ENCODE measurements at regions not wholly inside any gene's neighbourhood (a gene's known extent, or its start where the extent isn't known, plus 50 kb on each side); places are given as distances from the start of the nearest gene placed in this dataset.

GRCh38 chr18:10143596-10143995 lies 229.8 kb downstream of the VAPA start:
- no peak for DNase-seq
- BruUV-seq (replicated peaks), result no TSS peak
- H3K9me3 ChIP-seq, result no peaks in the 10 kb centered on the region
- no peak overlapping the region for H3K27ac Mint-ChIP-seq (ENCODE audit: unreplicated experiment)
- H3K36me3 Mint-ChIP-seq (ENCODE audit: insufficient read depth, unreplicated experiment), result no peaks in the 10 kb centered on the region
- ChIA-PET CTCF (no interaction called here), POLR2A (no interaction called here)
- H3K4me3 ChIP-seq (ENCODE audit: low read depth, low read length), result no peak overlapping the region
- no peak for TF ChIP-seq CTCF (IDR thresholded peaks at IDR 0.05; ENCODE audit: insufficient read depth in 1 of 2, low read depth in 1 of 2, low read length in 1 of 2, severe bottlenecking in 1 of 2, unreplicated experiment in 1 of 2)
- intact Hi-C loops (cut with micrococcal nuclease; ENCODE audit: unreplicated experiment), result loop anchor here (5.0 to 10.0 kb wide), 2 partner anchors 59 to 171 kb away; no protein-coding TSS in a partner anchor
- H3K9me3 Mint-ChIP-seq (ENCODE audit: unreplicated experiment), result no peaks in the 10 kb centered on the region
- H3K4me1 Mint-ChIP-seq (ENCODE audit: low read depth, unreplicated experiment), result peaks cover 30% of the 10 kb centered on the region
- H3K4me3 Mint-ChIP-seq (ENCODE audit: unreplicated experiment), result no peak overlapping the region
- H3K27me3 Mint-ChIP-seq (ENCODE audit: insufficient read depth, unreplicated experiment), result no peaks in the 10 kb centered on the region
- no peaks in the 10 kb centered on the region for H3K27me3 ChIP-seq (replicated peaks; ENCODE audit: control insufficient read depth, insufficient read depth, low read length)
- H3K4me1 ChIP-seq, result peaks cover 26% of the 10 kb centered on the region
- no peaks in the 10 kb centered on the region for H3K36me3 ChIP-seq (ENCODE audit: control insufficient read depth, insufficient read depth, low read length)

- no peak for DNase-seq
- H3K9me3 ChIP-seq, result no peaks in the 10 kb centered on the region
- CTCF ChIA-PET, result no interaction called here
- H3K36me3 ChIP-seq (ENCODE audit: control insufficient read depth, insufficient read depth, low read length), result no peaks in the 10 kb centered on the region
- H3K4me1 ChIP-seq, result peaks cover 16% of the 10 kb centered on the region
- peaks cover 16% of the 10 kb centered on the region for H3K4me1 Mint-ChIP-seq (ENCODE audit: low read depth, unreplicated experiment)
- peaks cover 9% of the 10 kb centered on the region for H3K9me3 Mint-ChIP-seq (ENCODE audit: unreplicated experiment)
- H3K4me3 ChIP-seq (ENCODE audit: low read depth, low read length), result no peak overlapping the region
- no peaks in the 10 kb centered on the region for H3K27me3 ChIP-seq (replicated peaks; ENCODE audit: control insufficient read depth, insufficient read depth, low read length)
- no peaks in the 10 kb centered on the region for H3K27me3 Mint-ChIP-seq (ENCODE audit: insufficient read depth, unreplicated experiment)
- no peak overlapping the region for H3K4me3 Mint-ChIP-seq (ENCODE audit: unreplicated experiment)
- POLR2A ChIA-PET, result no interaction called here
- intact Hi-C loops (cut with micrococcal nuclease; ENCODE audit: unreplicated experiment), result loop anchor here (10.0 kb wide), 1 partner anchor 61 kb away; no protein-coding TSS in a partner anchor
- TF ChIP-seq CTCF (IDR thresholded peaks at IDR 0.05; ENCODE audit: insufficient read depth in 1 of 2, low read depth in 1 of 2, low read length in 1 of 2, severe bottlenecking in 1 of 2, unreplicated experiment in 1 of 2), result no peak
- BruUV-seq (replicated peaks), result no TSS peak
- no peaks in the 10 kb centered on the region for H3K36me3 Mint-ChIP-seq (ENCODE audit: insufficient read depth, unreplicated experiment)
- no peak overlapping the region for H3K27ac Mint-ChIP-seq (ENCODE audit: unreplicated experiment)
Measured at GRCh38 chr18:10145546-10145945, 231.7 kb downstream of the VAPA start.

DNA sequence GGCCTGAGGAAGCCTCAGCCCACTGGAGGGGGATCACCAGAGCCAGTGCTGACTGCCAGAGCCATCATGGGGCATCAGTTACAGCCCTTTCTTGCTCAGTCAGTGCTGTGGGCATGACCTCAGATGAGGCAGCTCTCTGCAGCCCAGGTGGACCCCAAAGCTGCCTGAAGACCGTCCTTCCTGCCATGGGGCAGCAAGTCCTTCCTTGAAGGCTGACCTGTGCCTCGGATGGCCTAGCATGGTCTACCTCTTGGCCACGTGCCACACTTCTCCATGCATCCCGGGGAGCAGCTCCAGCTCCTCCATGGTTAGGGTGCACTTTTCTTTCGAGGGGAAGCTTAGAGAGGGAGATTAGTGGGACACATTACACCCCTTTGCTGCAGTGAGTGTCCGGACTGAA lies 233.4 kb downstream of the VAPA start:
- H3K4me3 Mint-ChIP-seq (ENCODE audit: unreplicated experiment), result no peak overlapping the region
- no peaks in the 10 kb centered on the region for H3K36me3 Mint-ChIP-seq (ENCODE audit: insufficient read depth, unreplicated experiment)
- Histone ChIP-seq H3K4me1 (no peaks in the 10 kb centered on the region), H3K9me3 (no peaks in the 10 kb centered on the region), H3K36me3 (ENCODE audit: control insufficient read depth, insufficient read depth, low read length) (no peaks in the 10 kb centered on the region), H3K4me3 (ENCODE audit: low read depth, low read length) (no peak overlapping the region), H3K27me3 (replicated peaks; ENCODE audit: control insufficient read depth, insufficient read depth, low read length) (no peaks in the 10 kb centered on the region)
- no peak for TF ChIP-seq CTCF (IDR thresholded peaks at IDR 0.05; ENCODE audit: insufficient read depth in 1 of 2, low read depth in 1 of 2, low read length in 1 of 2, severe bottlenecking in 1 of 2, unreplicated experiment in 1 of 2)
- H3K27me3 Mint-ChIP-seq (ENCODE audit: insufficient read depth, unreplicated experiment), result no peaks in the 10 kb centered on the region
- no peak overlapping the region for H3K27ac Mint-ChIP-seq (ENCODE audit: unreplicated experiment)
- DNase-seq, result no peak
- CTCF ChIA-PET, result no interaction called here
- peaks cover 9% of the 10 kb centered on the region for H3K9me3 Mint-ChIP-seq (ENCODE audit: unreplicated experiment)
- POLR2A ChIA-PET, result no interaction called here
- intact Hi-C loops (cut with micrococcal nuclease; ENCODE audit: unreplicated experiment), result loop anchor here (10.0 kb wide), 1 partner anchor 62 kb away; no protein-coding TSS in a partner anchor
- BruUV-seq (replicated peaks), result no TSS peak
- no peaks in the 10 kb centered on the region for H3K4me1 Mint-ChIP-seq (ENCODE audit: low read depth, unreplicated experiment)
